ENCODE measurements at regions not wholly inside any gene's neighbourhood (a gene's known extent, or its start where the extent isn't known, plus 50 kb on each side); places are given as distances from the start of the nearest gene placed in this dataset.

DNA sequence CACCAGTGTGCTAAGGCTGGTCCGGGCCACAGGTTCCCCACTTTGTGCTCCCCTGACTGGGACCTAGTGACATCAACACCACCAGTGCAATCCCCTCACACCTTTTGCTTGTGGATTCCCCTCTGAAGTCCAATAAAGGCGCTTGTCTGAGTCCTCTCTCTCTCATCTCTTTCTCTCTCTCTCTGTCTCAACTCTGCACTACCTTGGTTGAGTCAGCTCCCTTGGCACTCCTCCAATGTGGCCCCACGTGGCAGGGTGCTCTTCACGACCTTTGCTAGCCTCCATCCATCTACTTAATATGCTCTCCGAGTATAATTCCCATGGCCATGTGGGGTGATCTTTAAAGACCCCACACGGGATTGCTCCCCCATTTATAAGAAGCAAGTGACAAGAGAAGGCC is 385.0 kb downstream of the CD83 start:
- TF ChIP-seq EP300 (IDR thresholded peaks at IDR 0.05) (no peak), POLR2A (IDR thresholded peaks at IDR 0.05; ENCODE audit: low read depth) (no peak)
